ENCODE measurements at regions not wholly inside any gene's neighbourhood (a gene's known extent, or its start where the extent isn't known, plus 50 kb on each side); places are given as distances from the start of the nearest gene placed in this dataset.

DNA sequence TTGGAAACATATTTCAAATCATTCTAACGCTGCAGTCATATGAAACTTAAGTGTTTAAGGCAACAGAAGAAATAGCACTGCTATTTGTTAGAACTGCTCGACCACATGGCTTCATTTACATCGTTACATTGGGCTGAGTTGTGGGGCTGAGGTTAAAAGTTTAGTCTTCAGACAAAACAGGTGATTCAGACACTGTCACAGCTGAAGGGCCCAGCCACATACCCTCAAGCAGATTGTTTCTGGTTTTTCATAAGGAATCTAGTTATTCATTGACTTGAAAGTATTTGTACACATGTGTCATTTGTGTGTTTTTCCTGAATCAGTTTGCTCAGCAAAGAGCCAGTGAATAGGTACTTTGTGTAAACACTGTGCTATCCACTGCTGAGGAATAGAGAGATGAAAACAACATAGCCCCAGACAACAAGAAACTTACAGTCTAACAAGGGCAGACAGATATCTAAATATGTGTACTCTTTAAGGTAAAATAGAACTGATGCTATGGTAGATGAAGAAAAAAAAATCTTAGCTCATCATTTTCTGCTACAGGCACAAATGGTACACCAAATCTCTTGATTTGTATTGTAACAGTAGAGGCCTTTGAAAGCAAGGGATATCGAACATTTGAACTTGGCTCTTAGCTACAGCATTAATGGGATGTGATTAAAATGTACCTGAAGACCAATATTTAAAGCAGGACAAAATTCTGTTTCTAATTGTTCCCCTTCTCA lies 357.6 kb upstream of the RPS23 start (continued):
- TF ChIP-seq, protein P1, sequence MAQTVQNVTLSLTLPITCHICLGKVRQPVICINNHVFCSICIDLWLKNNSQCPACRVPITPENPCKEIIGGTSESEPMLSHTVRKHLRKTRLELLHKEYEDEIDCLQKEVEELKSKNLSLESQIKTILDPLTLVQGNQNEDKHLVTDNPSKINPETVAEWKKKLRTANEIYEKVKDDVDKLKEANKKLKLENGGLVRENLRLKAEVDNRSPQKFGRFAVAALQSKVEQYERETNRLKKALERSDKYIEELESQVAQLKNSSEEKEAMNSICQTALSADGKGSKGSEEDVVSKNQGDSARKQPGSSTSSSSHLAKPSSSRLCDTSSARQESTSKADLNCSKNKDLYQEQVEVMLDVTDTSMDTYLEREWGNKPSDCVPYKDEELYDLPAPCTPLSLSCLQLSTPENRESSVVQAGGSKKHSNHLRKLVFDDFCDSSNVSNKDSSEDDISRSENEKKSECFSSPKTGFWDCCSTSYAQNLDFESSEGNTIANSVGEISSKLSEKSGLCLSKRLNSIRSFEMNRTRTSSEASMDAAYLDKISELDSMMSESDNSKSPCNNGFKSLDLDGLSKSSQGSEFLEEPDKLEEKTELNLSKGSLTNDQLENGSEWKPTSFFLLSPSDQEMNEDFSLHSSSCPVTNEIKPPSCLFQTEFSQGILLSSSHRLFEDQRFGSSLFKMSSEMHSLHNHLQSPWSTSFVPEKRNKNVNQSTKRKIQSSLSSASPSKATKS (CRISPR knock-in tag; IDR thresholded peaks at IDR 0.05), result peak; percentile 76; the same call in 1 of the 2 replicates
- TF ChIP-seq, protein P2, sequence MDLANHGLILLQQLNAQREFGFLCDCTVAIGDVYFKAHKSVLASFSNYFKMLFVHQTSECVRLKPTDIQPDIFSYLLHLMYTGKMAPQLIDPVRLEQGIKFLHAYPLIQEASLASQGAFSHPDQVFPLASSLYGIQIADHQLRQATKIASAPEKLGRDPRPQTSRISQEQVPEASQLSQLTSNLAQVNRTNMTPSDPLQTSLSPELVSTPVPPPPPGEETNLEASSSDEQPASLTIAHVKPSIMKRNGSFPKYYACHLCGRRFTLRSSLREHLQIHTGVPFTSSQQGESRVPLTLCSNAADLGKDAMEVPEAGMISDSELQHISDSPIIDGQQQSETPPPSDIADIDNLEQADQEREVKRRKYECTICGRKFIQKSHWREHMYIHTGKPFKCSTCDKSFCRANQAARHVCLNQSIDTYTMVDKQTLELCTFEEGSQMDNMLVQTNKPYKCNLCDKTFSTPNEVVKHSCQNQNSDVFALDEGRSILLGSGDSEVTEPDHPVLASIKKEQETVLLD (CRISPR knock-in tag; IDR thresholded peaks at IDR 0.05; ENCODE audit: low read depth), result no peak
- TF ChIP-seq, protein P3, sequence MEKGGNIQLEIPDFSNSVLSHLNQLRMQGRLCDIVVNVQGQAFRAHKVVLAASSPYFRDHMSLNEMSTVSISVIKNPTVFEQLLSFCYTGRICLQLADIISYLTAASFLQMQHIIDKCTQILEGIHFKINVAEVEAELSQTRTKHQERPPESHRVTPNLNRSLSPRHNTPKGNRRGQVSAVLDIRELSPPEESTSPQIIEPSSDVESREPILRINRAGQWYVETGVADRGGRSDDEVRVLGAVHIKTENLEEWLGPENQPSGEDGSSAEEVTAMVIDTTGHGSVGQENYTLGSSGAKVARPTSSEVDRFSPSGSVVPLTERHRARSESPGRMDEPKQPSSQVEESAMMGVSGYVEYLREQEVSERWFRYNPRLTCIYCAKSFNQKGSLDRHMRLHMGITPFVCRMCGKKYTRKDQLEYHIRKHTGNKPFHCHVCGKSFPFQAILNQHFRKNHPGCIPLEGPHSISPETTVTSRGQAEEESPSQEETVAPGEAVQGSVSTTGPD (CRISPR knock-in tag; IDR thresholded peaks at IDR 0.05), result no peak
- TF ChIP-seq NR2F2 (IDR thresholded peaks at IDR 0.05; ENCODE audit: borderline replicate concordance, low read depth) (peak; percentile 80), BRCA1 (CRISPR knock-in tag; IDR thresholded peaks at IDR 0.05) (no peak), ZNF607 (CRISPR knock-in tag; IDR thresholded peaks at IDR 0.05; ENCODE audit: borderline replicate concordance) (no peak), HNF4A (CRISPR knock-in tag; IDR thresholded peaks at IDR 0.05) (no peak; the same call in 1 of the 2 replicates), SMYD3 (CRISPR knock-in tag; IDR thresholded peaks at IDR 0.05) (no peak), ZNF350 (CRISPR knock-in tag; IDR thresholded peaks at IDR 0.05; ENCODE audit: borderline replicate concordance, low read depth) (no peak), MED1 (CRISPR knock-in tag; IDR thresholded peaks at IDR 0.05) (peak; percentile 93; the same call in 1 of the 2 replicates), KDM2A (CRISPR knock-in tag; IDR thresholded peaks at IDR 0.05; ENCODE audit: borderline replicate concordance, low read depth) (no peak), HOXA7 (CRISPR knock-in tag; IDR thresholded peaks at IDR 0.05) (no peak), TP53 (CRISPR knock-in tag; conservative IDR thresholded peaks at IDR 0.05) (0 out of 2 replicates have a peak, but pooled peaks have one; percentile 17)
- TF ChIP-seq, protein P4, sequence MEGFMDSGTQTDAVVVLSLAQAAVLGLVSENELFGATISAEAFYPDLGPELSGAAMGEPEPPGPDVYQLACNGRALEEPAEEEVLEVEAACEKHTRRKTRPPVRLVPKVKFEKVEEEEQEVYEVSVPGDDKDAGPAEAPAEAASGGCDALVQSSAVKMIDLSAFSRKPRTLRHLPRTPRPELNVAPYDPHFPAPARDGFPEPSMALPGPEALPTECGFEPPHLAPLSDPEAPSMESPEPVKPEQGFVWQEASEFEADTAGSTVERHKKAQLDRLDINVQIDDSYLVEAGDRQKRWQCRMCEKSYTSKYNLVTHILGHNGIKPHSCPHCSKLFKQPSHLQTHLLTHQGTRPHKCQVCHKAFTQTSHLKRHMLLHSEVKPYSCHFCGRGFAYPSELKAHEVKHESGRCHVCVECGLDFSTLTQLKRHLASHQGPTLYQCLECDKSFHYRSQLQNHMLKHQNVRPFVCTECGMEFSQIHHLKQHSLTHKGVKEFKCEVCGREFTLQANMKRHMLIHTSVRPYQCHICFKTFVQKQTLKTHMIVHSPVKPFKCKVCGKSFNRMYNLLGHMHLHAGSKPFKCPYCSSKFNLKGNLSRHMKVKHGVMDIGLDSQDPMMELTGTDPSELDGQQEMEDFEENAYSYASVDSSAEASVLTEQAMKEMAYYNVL (CRISPR knock-in tag; IDR thresholded peaks at IDR 0.05; ENCODE audit: borderline replicate concordance), result peak; percentile 95
- TF ChIP-seq, protein P5, sequence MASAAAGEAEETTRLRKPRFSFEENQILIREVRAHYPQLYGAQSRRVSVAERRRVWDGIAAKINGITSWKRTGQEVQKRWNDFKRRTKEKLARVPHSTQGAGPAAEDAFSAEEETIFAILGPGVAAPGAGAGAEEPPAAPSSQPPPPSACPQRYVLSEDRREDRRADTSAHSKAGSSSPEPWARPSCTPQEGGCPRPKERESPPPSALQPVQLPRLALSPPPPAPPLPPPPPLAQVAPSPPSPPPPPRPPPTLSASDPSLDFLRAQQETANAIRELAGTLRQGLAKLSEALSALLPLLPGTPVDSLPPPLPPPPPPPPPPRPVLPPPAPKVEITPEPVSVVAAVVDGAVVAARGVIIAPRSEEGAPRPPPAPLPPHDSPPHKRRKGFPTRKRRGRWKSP (CRISPR knock-in tag; IDR thresholded peaks at IDR 0.05), result peak; percentile 60; the same call in 1 of the 2 replicates
- TF ChIP-seq, protein P6, sequence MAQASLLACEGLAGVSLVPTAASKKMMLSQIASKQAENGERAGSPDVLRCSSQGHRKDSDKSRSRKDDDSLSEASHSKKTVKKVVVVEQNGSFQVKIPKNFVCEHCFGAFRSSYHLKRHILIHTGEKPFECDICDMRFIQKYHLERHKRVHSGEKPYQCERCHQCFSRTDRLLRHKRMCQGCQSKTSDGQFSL (CRISPR knock-in tag; IDR thresholded peaks at IDR 0.05), result no peak

Measured in HepG2 (cell line).